ENCODE measurements at regions not wholly inside any gene's neighbourhood (a gene's known extent, or its start where the extent isn't known, plus 50 kb on each side); places are given as distances from the start of the nearest gene placed in this dataset.
"Not testable (repeated sequence)": the region's sequence is repeated elsewhere in the genome, so short reads cannot be mapped to it uniquely, and the experiment has no call there.

DNA sequence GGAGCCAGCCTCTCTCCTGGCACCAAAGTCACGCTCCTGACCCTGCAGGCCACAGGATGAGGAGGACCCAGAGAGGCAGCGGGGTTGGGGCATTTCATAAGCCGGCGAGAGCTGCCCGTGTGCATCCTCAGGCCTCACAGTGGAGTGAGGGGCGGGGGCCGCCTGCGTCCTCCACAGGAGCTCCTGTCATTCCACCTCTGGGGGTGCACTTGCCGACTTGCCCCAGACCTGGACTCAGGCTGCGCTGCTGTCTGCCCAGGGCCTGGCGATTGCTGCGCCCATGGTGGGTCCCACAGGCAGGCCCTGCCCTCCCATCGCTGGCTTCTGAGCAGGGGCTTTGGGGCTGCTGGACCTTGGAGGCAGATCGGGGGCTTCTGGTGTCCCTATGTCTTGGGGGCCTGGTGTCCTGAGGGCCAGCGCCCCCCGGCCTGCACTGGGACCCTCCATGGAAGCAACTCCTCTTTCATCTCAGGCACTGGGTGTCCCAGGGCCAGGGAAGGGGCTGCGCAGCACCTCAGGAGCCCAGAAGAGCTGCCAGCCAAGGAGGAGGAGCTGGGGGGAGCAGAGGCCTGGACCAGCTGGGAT, 184.0 kb downstream of the GOLGA6L6 start:
- Histone ChIP-seq H3K18ac (ENCODE audit: low read length) (no peak overlapping the region), H4K8ac (ENCODE audit: low read depth, low read length) (no peak overlapping the region), H4K5ac (ENCODE audit: low read length) (no peak overlapping the region), H3K9ac (ENCODE audit: low read length) (no peak overlapping the region), H3K4me2 (ENCODE audit: low read length) (no peak overlapping the region), H3K27ac (ENCODE audit: low read depth, low read length) (no peak overlapping the region), H3K23ac (ENCODE audit: low read length) (no peak overlapping the region), H3K79me2 (ENCODE audit: control insufficient read depth, insufficient read depth, low read length) (no peaks in the 10 kb centered on the region), H2BK15ac (replicated peaks; ENCODE audit: low read depth) (no peak overlapping the region), H3K79me1 (ENCODE audit: low read length) (no peaks in the 10 kb centered on the region), H2AK5ac (ENCODE audit: low read length) (no peak overlapping the region), H3K4ac (ENCODE audit: low read depth, low read length) (no peak overlapping the region), H3K27me3 (ENCODE audit: insufficient read depth, low read length, poor library complexity) (no peaks in the 10 kb centered on the region), H2BK5ac (ENCODE audit: low read length) (no peak overlapping the region), H3K4me3 (ENCODE audit: low read length) (no peak overlapping the region), H3K36me3 (ENCODE audit: control insufficient read depth, insufficient read depth, low read length) (no peaks in the 10 kb centered on the region), H3K4me1 (ENCODE audit: control insufficient read depth, low read depth, low read length) (no peaks in the 10 kb centered on the region), H2BK120ac (ENCODE audit: low read depth, low read length) (no peak overlapping the region), H3K56ac (ENCODE audit: low read length) (no peak overlapping the region)
- no peak for DNase-seq
- no CpG with 5 or more reads among the region's 17 CpGs for WGBS (ENCODE audit: extremely low coverage, insufficient coverage, low lambda C conversion rate)

DNA sequence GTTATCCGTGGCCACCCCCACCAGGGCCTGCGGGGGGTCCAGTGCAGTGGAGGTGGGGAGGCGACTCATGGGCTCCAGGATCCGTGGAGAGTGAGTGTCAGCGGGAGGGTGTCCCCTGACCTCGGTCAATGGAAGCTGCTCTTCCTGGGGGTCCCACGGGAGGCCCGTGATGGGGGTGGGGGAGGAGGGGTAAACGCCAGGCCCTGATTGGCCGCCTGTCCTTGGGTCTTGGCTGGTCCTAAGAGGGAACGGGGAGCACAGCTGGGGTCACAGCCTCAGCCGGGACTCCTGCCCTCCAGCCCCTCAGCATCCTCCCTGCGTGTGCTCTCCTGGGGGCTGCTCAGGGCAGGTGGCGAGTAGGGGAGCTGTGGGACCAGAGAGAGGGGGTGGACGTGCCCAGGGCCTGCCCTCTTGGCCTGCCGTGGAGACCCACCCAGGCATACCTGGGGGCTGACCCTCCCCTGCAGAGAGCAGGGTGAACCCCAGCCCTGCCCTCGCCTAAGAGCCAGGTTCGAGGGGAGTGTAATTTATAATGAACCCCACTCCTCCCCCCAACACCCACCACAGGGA, 184.6 kb downstream of the GOLGA6L6 start:
- Histone ChIP-seq H3K79me1 (ENCODE audit: low read length) (no peaks in the 10 kb centered on the region), H3K27me3 (ENCODE audit: insufficient read depth, low read length, poor library complexity) (no peaks in the 10 kb centered on the region), H3K4me1 (ENCODE audit: control insufficient read depth, low read depth, low read length) (no peaks in the 10 kb centered on the region), H3K18ac (ENCODE audit: low read length) (no peak overlapping the region), H3K56ac (ENCODE audit: low read length) (no peak overlapping the region), H3K23ac (ENCODE audit: low read length) (no peak overlapping the region), H2AK5ac (ENCODE audit: low read length) (no peak overlapping the region), H3K79me2 (ENCODE audit: control insufficient read depth, insufficient read depth, low read length) (no peaks in the 10 kb centered on the region), H2BK5ac (ENCODE audit: low read length) (no peak overlapping the region), H3K4me2 (ENCODE audit: low read length) (no peak overlapping the region), H4K8ac (ENCODE audit: low read depth, low read length) (no peak overlapping the region), H3K9ac (ENCODE audit: low read length) (no peak overlapping the region), H3K27ac (ENCODE audit: low read depth, low read length) (no peak overlapping the region), H2BK120ac (ENCODE audit: low read depth, low read length) (no peak overlapping the region), H3K4me3 (ENCODE audit: low read length) (no peak overlapping the region), H3K36me3 (ENCODE audit: control insufficient read depth, insufficient read depth, low read length) (no peaks in the 10 kb centered on the region), H2BK15ac (replicated peaks; ENCODE audit: low read depth) (no peak overlapping the region), H4K5ac (ENCODE audit: low read length) (no peak overlapping the region), H3K4ac (ENCODE audit: low read depth, low read length) (no peak overlapping the region)
- no peak for DNase-seq
- WGBS (ENCODE audit: extremely low coverage, insufficient coverage, low lambda C conversion rate): no CpG with 5 or more reads among the region's 18 CpGs

GRCh38 chr15:20356444-20356910, 185.1 kb downstream of the GOLGA6L6 start:
- Histone ChIP-seq H4K8ac (ENCODE audit: low read depth, low read length) (no peak overlapping the region), H3K4me2 (ENCODE audit: low read length) (no peak overlapping the region), H3K27ac (ENCODE audit: low read depth, low read length) (no peak overlapping the region), H3K9ac (ENCODE audit: low read length) (no peak overlapping the region), H3K27me3 (ENCODE audit: insufficient read depth, low read length, poor library complexity) (no peaks in the 10 kb centered on the region), H3K79me2 (ENCODE audit: control insufficient read depth, insufficient read depth, low read length) (no peaks in the 10 kb centered on the region), H2BK120ac (ENCODE audit: low read depth, low read length) (no peak overlapping the region), H3K56ac (ENCODE audit: low read length) (no peak overlapping the region), H3K4me3 (ENCODE audit: low read length) (no peak overlapping the region), H2BK15ac (replicated peaks; ENCODE audit: low read depth) (no peak overlapping the region), H3K36me3 (ENCODE audit: control insufficient read depth, insufficient read depth, low read length) (no peaks in the 10 kb centered on the region), H3K79me1 (ENCODE audit: low read length) (no peaks in the 10 kb centered on the region), H2BK5ac (ENCODE audit: low read length) (no peak overlapping the region), H3K4me1 (ENCODE audit: control insufficient read depth, low read depth, low read length) (no peaks in the 10 kb centered on the region), H3K4ac (ENCODE audit: low read depth, low read length) (no peak overlapping the region), H2AK5ac (ENCODE audit: low read length) (no peak overlapping the region), H3K23ac (ENCODE audit: low read length) (no peak overlapping the region), H4K5ac (ENCODE audit: low read length) (no peak overlapping the region), H3K18ac (ENCODE audit: low read length) (no peak overlapping the region)
- WGBS (ENCODE audit: extremely low coverage, insufficient coverage, low lambda C conversion rate): no CpG with 5 or more reads among the region's 17 CpGs
- peak; percentile 50 for DNase-seq

- H4K8ac ChIP-seq (ENCODE audit: low read depth, low read length): no peak overlapping the region
- H2AK5ac ChIP-seq (ENCODE audit: low read length): no peak overlapping the region
- no peak overlapping the region for H2BK5ac ChIP-seq (ENCODE audit: low read length)
- no peak overlapping the region for H4K5ac ChIP-seq (ENCODE audit: low read length)
- no peak overlapping the region for H3K4ac ChIP-seq (ENCODE audit: low read depth, low read length)
- DNase-seq: no peak
- no peak overlapping the region for H2BK15ac ChIP-seq (replicated peaks; ENCODE audit: low read depth)
- H3K4me1 ChIP-seq (ENCODE audit: control insufficient read depth, low read depth, low read length): no peaks in the 10 kb centered on the region
- H3K27me3 ChIP-seq (ENCODE audit: insufficient read depth, low read length, poor library complexity): no peaks in the 10 kb centered on the region
- no peaks in the 10 kb centered on the region for H3K79me1 ChIP-seq (ENCODE audit: low read length)
- H3K23ac ChIP-seq (ENCODE audit: low read length): no peak overlapping the region
- no peaks in the 10 kb centered on the region for H3K36me3 ChIP-seq (ENCODE audit: control insufficient read depth, insufficient read depth, low read length)
- no peak overlapping the region for H2BK120ac ChIP-seq (ENCODE audit: low read depth, low read length)
- no peak overlapping the region for H3K18ac ChIP-seq (ENCODE audit: low read length)
- H3K4me2 ChIP-seq (ENCODE audit: low read length): no peak overlapping the region
- H3K79me2 ChIP-seq (ENCODE audit: control insufficient read depth, insufficient read depth, low read length): no peaks in the 10 kb centered on the region
- H3K9ac ChIP-seq (ENCODE audit: low read length): no peak overlapping the region
- H3K56ac ChIP-seq (ENCODE audit: low read length): no peak overlapping the region
- H3K4me3 ChIP-seq (ENCODE audit: low read length): no peak overlapping the region
- no CpG with 5 or more reads among the region's 6 CpGs for WGBS (ENCODE audit: extremely low coverage, insufficient coverage, low lambda C conversion rate)
- H3K27ac ChIP-seq (ENCODE audit: low read depth, low read length): no peak overlapping the region
Observed at GRCh38 chr15:20355256-20355868, 186.2 kb downstream of the GOLGA6L6 start.

DNA sequence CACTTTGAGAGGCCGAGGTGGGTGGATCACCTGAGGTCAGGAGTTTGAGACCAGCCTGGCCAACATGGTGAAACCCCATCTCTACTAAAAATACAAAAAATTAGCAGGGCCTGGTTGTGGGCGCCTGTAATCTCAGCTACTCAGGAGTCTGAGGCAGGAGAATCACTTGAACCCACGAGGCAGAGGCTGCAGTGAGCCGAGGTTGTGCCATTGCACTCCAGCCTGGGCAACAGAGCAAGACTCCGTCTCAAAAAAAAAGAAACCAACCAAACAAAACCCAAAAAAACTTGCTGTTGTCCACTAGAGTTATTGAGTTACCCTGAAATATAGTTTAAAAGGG, 186.7 kb downstream of the GOLGA6L6 start:
- not testable (repeated sequence) for H4K5ac ChIP-seq (ENCODE audit: low read length); H3K4me2 ChIP-seq (ENCODE audit: low read length); H3K4me3 ChIP-seq (ENCODE audit: low read length); H2BK15ac ChIP-seq (replicated peaks; ENCODE audit: low read depth); H2AK5ac ChIP-seq (ENCODE audit: low read length); H3K4me1 ChIP-seq (ENCODE audit: control insufficient read depth, low read depth, low read length); H2BK120ac ChIP-seq (ENCODE audit: low read depth, low read length); H3K56ac ChIP-seq (ENCODE audit: low read length); H3K27me3 ChIP-seq (ENCODE audit: insufficient read depth, low read length, poor library complexity); DNase-seq; H3K23ac ChIP-seq (ENCODE audit: low read length); H3K79me1 ChIP-seq (ENCODE audit: low read length); H3K9ac ChIP-seq (ENCODE audit: low read length); H3K27ac ChIP-seq (ENCODE audit: low read depth, low read length); H3K4ac ChIP-seq (ENCODE audit: low read depth, low read length); H2BK5ac ChIP-seq (ENCODE audit: low read length); H4K8ac ChIP-seq (ENCODE audit: low read depth, low read length); H3K79me2 ChIP-seq (ENCODE audit: control insufficient read depth, insufficient read depth, low read length); H3K36me3 ChIP-seq (ENCODE audit: control insufficient read depth, insufficient read depth, low read length); H3K18ac ChIP-seq (ENCODE audit: low read length)
- WGBS (ENCODE audit: extremely low coverage, insufficient coverage, low lambda C conversion rate): no CpG with 5 or more reads among the region's 5 CpGs

Measured in mesendoderm (in vitro differentiated cells).